KMS-11 (cell line): ENCODE measurements at regions not wholly inside any gene's neighbourhood (a gene's known extent, or its start where the extent isn't known, plus 50 kb on each side); places are given as distances from the start of the nearest gene placed in this dataset.
"Not testable (repeated sequence)": the region's sequence is repeated elsewhere in the genome, so short reads cannot be mapped to it uniquely, and the experiment has no call there.

Source experiments
- H2AFZ ChIP-seq: fragments of 200-600 bp; sonication (generic); 2 replicates; pipeline ENCODE4 v1.6.1; 2016; ENCODE audit warnings: antibody characterized with exemption, mixed run types, low read depth
- H3K27ac ChIP-seq: fragments of 200-600 bp; sonication (generic); 2 replicates; pipeline ENCODE4 v1.6.1; 2016; ENCODE audit warnings: mild to moderate bottlenecking, mixed run types
- H3K27me3 ChIP-seq: fragments of 200-600 bp; sonication (generic); 2 replicates; pipeline ENCODE4 v1.6.1; 2017; ENCODE audit warnings: mild to moderate bottlenecking, low read depth, mixed run types, moderate library complexity; ENCODE audit not compliant: insufficient read depth
- H3K36me3 ChIP-seq: fragments of 200-600 bp; sonication (generic); 2 replicates; pipeline ENCODE4 v1.6.1; 2017; ENCODE audit warnings: mild to moderate bottlenecking, mixed run types; ENCODE audit not compliant: insufficient read depth
- H3K4me1 ChIP-seq: fragments of 200-600 bp; sonication (generic); 2 replicates; pipeline ENCODE4 v1.6.1; 2016; ENCODE audit warnings: mild to moderate bottlenecking, low read depth, mixed run types; ENCODE audit not compliant: poor library complexity, severe bottlenecking
- H3K4me2 ChIP-seq: fragments of 200-600 bp; sonication (generic); 2 replicates; pipeline ENCODE4 v1.7.0; 2016; ENCODE audit warnings: mild to moderate bottlenecking, mixed run types
- H3K4me3 ChIP-seq: fragments of 200-600 bp; sonication (generic); IDR thresholded peaks from 2 replicates; pipeline ENCODE4 v1.6.1; 2017; ENCODE audit warnings: low read depth, low read length, mixed read lengths; ENCODE audit not compliant: insufficient read depth
- H3K79me2 ChIP-seq: fragments of 200-600 bp; sonication (generic); 2 replicates; pipeline ENCODE4 v1.6.1; 2016; ENCODE audit warnings: low read depth, mixed run types; ENCODE audit not compliant: insufficient read depth
- H3K9ac ChIP-seq: fragments of 200-600 bp; sonication (generic); 2 replicates; pipeline ENCODE4 v1.6.1; 2016; ENCODE audit warnings: mild to moderate bottlenecking, mixed run types
- H4K20me1 ChIP-seq: fragments of 200-600 bp; sonication (generic); 2 replicates; pipeline ENCODE4 v1.6.1; 2016; ENCODE audit warnings: mild to moderate bottlenecking, mixed run types; ENCODE audit not compliant: insufficient read depth
- TF ChIP-seq, protein P1 (sequence below): fragments of 200-600 bp; sonication (generic); conservative IDR thresholded peaks from 2 replicates; pipeline ENCODE4 v1.6.1; 2017; ENCODE audit warnings: low read depth, mild to moderate bottlenecking, antibody characterized with exemption, low read length, moderate library complexity, mixed read lengths

- Histone ChIP-seq H3K4me3 (no peak overlapping the region), H3K4me1 (peaks cover 23% of the 10 kb centered on the region), H3K9ac (no peak overlapping the region), H3K27ac (no peak overlapping the region), H3K4me2 (no peak overlapping the region), H2AFZ (no peak overlapping the region), H3K36me3 (no peaks in the 10 kb centered on the region), H3K27me3 (no peaks in the 10 kb centered on the region), H3K79me2 (no peaks in the 10 kb centered on the region), H4K20me1 (no peaks in the 10 kb centered on the region)
- TF ChIP-seq, protein P1, sequence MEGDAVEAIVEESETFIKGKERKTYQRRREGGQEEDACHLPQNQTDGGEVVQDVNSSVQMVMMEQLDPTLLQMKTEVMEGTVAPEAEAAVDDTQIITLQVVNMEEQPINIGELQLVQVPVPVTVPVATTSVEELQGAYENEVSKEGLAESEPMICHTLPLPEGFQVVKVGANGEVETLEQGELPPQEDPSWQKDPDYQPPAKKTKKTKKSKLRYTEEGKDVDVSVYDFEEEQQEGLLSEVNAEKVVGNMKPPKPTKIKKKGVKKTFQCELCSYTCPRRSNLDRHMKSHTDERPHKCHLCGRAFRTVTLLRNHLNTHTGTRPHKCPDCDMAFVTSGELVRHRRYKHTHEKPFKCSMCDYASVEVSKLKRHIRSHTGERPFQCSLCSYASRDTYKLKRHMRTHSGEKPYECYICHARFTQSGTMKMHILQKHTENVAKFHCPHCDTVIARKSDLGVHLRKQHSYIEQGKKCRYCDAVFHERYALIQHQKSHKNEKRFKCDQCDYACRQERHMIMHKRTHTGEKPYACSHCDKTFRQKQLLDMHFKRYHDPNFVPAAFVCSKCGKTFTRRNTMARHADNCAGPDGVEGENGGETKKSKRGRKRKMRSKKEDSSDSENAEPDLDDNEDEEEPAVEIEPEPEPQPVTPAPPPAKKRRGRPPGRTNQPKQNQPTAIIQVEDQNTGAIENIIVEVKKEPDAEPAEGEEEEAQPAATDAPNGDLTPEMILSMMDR: no peak
Measured at GRCh38 chr5:173677125-173677672, 60.7 kb upstream of the BOD1 start.

- Histone ChIP-seq H3K4me1 (peaks cover 29% of the 10 kb centered on the region), H3K9ac (peak overlapping the region; percentile 36; the same call in 1 of the 2 replicates), H4K20me1 (no peaks in the 10 kb centered on the region), H3K27ac (peak overlapping the region; percentile 88), H3K36me3 (no peaks in the 10 kb centered on the region), H3K4me2 (peak overlapping the region; percentile 77), H2AFZ (no peak overlapping the region), H3K4me3 (no peak overlapping the region), H3K79me2 (no peaks in the 10 kb centered on the region), H3K27me3 (no peaks in the 10 kb centered on the region)
- TF ChIP-seq, protein P1: no peak
Measured at GRCh38 chr5:173679909-173680630, 63.6 kb upstream of the BOD1 start.

GRCh38 chr5:173680660-173681242, 64.3 kb upstream of the BOD1 start:
- no peaks in the 10 kb centered on the region for H4K20me1 ChIP-seq

DNA sequence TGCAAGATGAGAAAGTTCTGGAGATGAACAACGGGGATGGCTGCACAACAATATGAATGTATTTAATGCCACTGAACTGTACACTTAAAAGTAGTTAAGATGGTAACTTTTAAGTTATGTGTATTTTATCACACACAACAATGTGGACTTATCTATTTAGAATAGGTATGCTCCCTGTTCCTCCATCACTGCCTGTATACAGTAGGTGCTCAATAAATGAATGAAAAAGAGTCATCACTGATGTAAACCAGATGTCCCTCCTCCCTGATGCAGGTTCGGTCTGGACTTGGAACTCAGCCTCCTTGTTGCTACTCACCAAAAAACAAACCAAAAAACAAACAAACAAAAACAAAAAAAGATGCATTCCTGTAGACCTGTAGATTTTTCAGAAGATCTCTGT, 65.9 kb upstream of the BOD1 start:
- Histone ChIP-seq H3K9ac (no peak overlapping the region), H2AFZ (no peak overlapping the region), H3K27ac (no peak overlapping the region), H3K36me3 (no peaks in the 10 kb centered on the region), H3K4me3 (no peak overlapping the region), H4K20me1 (no peaks in the 10 kb centered on the region), H3K79me2 (no peaks in the 10 kb centered on the region), H3K27me3 (no peaks in the 10 kb centered on the region), H3K4me2 (no peak overlapping the region), H3K4me1 (peaks cover 29% of the 10 kb centered on the region)
- TF ChIP-seq, protein P1: no peak

More at GRCh38 chr5:173680660-173681242, 64.3 kb upstream of the BOD1 start:
- Histone ChIP-seq H3K4me3 (no peak overlapping the region), H3K4me1 (peaks cover 29% of the 10 kb centered on the region), H3K27me3 (no peaks in the 10 kb centered on the region), H3K79me2 (no peaks in the 10 kb centered on the region), H3K36me3 (no peaks in the 10 kb centered on the region), H3K9ac (peak overlapping the region; percentile 36; the same call in 1 of the 2 replicates), H3K27ac (peak overlapping the region; percentile 88), H2AFZ (peak overlapping the region; percentile 19; the same call in 1 of the 2 replicates), H3K4me2 (peak overlapping the region; percentile 77)
- TF ChIP-seq, protein P1: no peak

- H3K4me1 ChIP-seq: peaks cover 29% of the 10 kb centered on the region
- not testable (repeated sequence) for H3K4me2 ChIP-seq, H3K27me3 ChIP-seq, H3K36me3 ChIP-seq, H3K79me2 ChIP-seq, H3K9ac ChIP-seq, H2AFZ ChIP-seq, H3K27ac ChIP-seq, H3K4me3 ChIP-seq, H4K20me1 ChIP-seq
Measured at GRCh38 chr5:173684535-173684934, 68.1 kb upstream of the BOD1 start.
